Trophoblast cell (in vitro differentiated cells and primary cell): ENCODE measurements at regions not wholly inside any gene's neighbourhood (a gene's known extent, or its start where the extent isn't known, plus 50 kb on each side); places are given as distances from the start of the nearest gene placed in this dataset.

Source experiments
- DNase-seq, 2 donors: peaks; one replicate each; pipeline ENCODE4 v3.0.0-alpha.2; 2016
- H2AFZ ChIP-seq: 2 replicates; pipeline ENCODE4 v1.6.1; 2013; ENCODE audit warnings: low read length, moderate library complexity, mild to moderate bottlenecking; ENCODE audit not compliant: insufficient read depth, poor library complexity
- H2AK5ac ChIP-seq: 2 replicates; pipeline ENCODE4 v1.6.1; 2013; ENCODE audit warnings: mild to moderate bottlenecking, low read length
- H2BK120ac ChIP-seq: 2 replicates; pipeline ENCODE4 v1.6.1; 2013; ENCODE audit warnings: low read length, mild to moderate bottlenecking, moderate library complexity; ENCODE audit not compliant: insufficient read depth, poor library complexity
- H2BK12ac ChIP-seq: 2 replicates; pipeline ENCODE4 v1.6.1; 2013; ENCODE audit warnings: mild to moderate bottlenecking, low read length, moderate library complexity
- H2BK5ac ChIP-seq: 2 replicates; pipeline ENCODE4 v1.6.1; 2013; ENCODE audit warnings: low read length, low read depth, moderate library complexity, mild to moderate bottlenecking; ENCODE audit not compliant: poor library complexity
- H3K14ac ChIP-seq: 2 replicates; pipeline ENCODE4 v1.6.1; 2013; ENCODE audit warnings: mild to moderate bottlenecking, low read length
- H3K18ac ChIP-seq: 2 replicates; pipeline ENCODE4 v1.6.1; 2013; ENCODE audit warnings: mild to moderate bottlenecking, low read length
- H3K23ac ChIP-seq: 2 replicates; pipeline ENCODE4 v1.6.1; 2013; ENCODE audit warnings: low read length
- H3K27ac ChIP-seq: 2 replicates; pipeline ENCODE4 v1.5.1; 2013; ENCODE audit warnings: low read depth, mild to moderate bottlenecking, inconsistent platforms, low read length, moderate library complexity
- H3K27me3 ChIP-seq: 2 replicates; pipeline ENCODE4 v1.6.1; 2013; ENCODE audit warnings: inconsistent platforms, mild to moderate bottlenecking, low read length, moderate library complexity; ENCODE audit not compliant: insufficient read depth
- H3K36me3 ChIP-seq, 2 experiments: 1 replicate in 1 of 2; 2 replicates in 1 of 2; pipeline ENCODE4 v1.6.1; 2013; ENCODE audit warnings: low read length in 2 of 2, mild to moderate bottlenecking in 2 of 2, moderate library complexity in 1 of 2; ENCODE audit not compliant: insufficient read depth in 2 of 2, control insufficient read depth in 1 of 2
- H3K4ac ChIP-seq: 2 replicates; pipeline ENCODE4 v1.6.1; 2013; ENCODE audit warnings: low read depth, mild to moderate bottlenecking, low read length, moderate library complexity
- H3K4me1 ChIP-seq, 2 experiments: 1 replicate in 1 of 2; 2 replicates in 1 of 2; pipeline ENCODE4 v1.6.1; 2013; ENCODE audit warnings: low read length in 2 of 2, mild to moderate bottlenecking in 2 of 2, moderate library complexity in 1 of 2; ENCODE audit not compliant: insufficient read depth in 2 of 2, control insufficient read depth in 1 of 2
- H3K4me2 ChIP-seq: 2 replicates; pipeline ENCODE4 v1.6.1; 2013; ENCODE audit warnings: inconsistent platforms, mild to moderate bottlenecking, low read length, moderate library complexity
- H3K4me3 ChIP-seq: 2 replicates; pipeline ENCODE4 v1.5.1; 2013; ENCODE audit warnings: mild to moderate bottlenecking, low read depth, low read length, inconsistent platforms
- H3K79me1 ChIP-seq: one replicate; pipeline ENCODE4 v1.6.1; 2013; ENCODE audit warnings: low read length
- H3K79me2 ChIP-seq: 2 replicates; pipeline ENCODE4 v1.6.1; 2013; ENCODE audit warnings: low read length, mild to moderate bottlenecking; ENCODE audit not compliant: control insufficient read depth, insufficient read depth, poor library complexity
- H3K9ac ChIP-seq: 2 replicates; pipeline ENCODE4 v1.6.1; 2013; ENCODE audit warnings: mild to moderate bottlenecking, low read length
- H3K9me3 ChIP-seq: 2 replicates; pipeline ENCODE4 v1.6.1; 2013; ENCODE audit warnings: low read depth, mild to moderate bottlenecking, control low read depth, inconsistent platforms, low read length; ENCODE audit not compliant: insufficient read depth
- H4K12ac ChIP-seq: 2 replicates; pipeline ENCODE4 v1.6.1; 2013; ENCODE audit warnings: low read depth, mild to moderate bottlenecking, low read length, moderate library complexity
- H4K8ac ChIP-seq: 2 replicates; pipeline ENCODE4 v1.6.1; 2013; ENCODE audit warnings: low read depth, mild to moderate bottlenecking, low read length, moderate library complexity
- H4K91ac ChIP-seq: one replicate; pipeline ENCODE4 v1.6.1; 2013; ENCODE audit warnings: low read depth, mild to moderate bottlenecking, low read length, moderate library complexity
- WGBS: extraction: QIAGEN DNeasy Blood & Tissue Kit; methylation state at CpG from one replicate; pipeline ENCODE4 v1.1.7; 2013; ENCODE audit warnings: missing lambda C conversion rate; ENCODE audit not compliant: insufficient read length, insufficient coverage; ENCODE audit errors: extremely low coverage; 5-methylcytosine and 5-hydroxymethylcytosine counted together

DNA sequence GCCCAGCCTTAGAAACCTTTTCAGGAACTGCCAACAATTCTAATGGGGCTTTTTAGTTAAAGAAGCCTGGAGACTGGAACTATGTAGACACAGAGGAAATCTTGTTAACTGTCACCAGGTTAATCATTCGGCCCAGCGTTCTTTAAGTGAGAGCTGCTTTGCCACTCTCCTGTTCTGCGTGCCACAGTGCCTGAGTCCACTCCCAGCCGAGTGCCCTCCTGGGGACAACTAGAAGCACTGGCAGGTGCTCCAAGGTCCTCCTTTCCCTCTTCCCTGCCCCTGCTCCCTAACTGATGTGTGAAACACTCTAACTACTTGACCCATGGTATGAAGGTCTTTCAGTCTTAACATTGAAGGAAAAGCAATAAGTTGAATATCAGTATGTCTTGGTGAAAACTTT lies 151.2 kb upstream of the TLL1 start:
- WGBS = no CpG with 5 or more reads among the region's 4 CpGs
- Histone ChIP-seq H4K91ac (no peak overlapping the region), H3K18ac (no peak overlapping the region), H3K14ac (no peak overlapping the region), H3K4ac (no peak overlapping the region), H3K4me3 (no peak overlapping the region), H3K79me1 (no peaks in the 10 kb centered on the region), H4K12ac (no peak overlapping the region), H4K8ac (no peak overlapping the region), H3K9ac (no peak overlapping the region), H2BK5ac (no peak overlapping the region), H3K4me1 (no peaks in the 10 kb centered on the region), H3K27ac (no peak overlapping the region), H2AFZ (no peak overlapping the region), H3K4me2 (no peak overlapping the region), H3K9me3 (no peaks in the 10 kb centered on the region), H3K79me2 (no peaks in the 10 kb centered on the region), H2BK120ac (no peak overlapping the region), H2BK12ac (no peak overlapping the region), H2AK5ac (no peak overlapping the region), H3K23ac (no peak overlapping the region), H3K36me3 (no peaks in the 10 kb centered on the region), H3K27me3 (no peaks in the 10 kb centered on the region)
- DNase-seq = no peak

GRCh38 chr4:165723051-165723795 lies 149.8 kb upstream of the TLL1 start:
- H3K9me3 ChIP-seq = no peaks in the 10 kb centered on the region
- H3K27me3 ChIP-seq = no peaks in the 10 kb centered on the region
- H2AFZ ChIP-seq = no peak overlapping the region
- H2BK12ac ChIP-seq = no peak overlapping the region
- no peak overlapping the region for H3K4me2 ChIP-seq
- H4K12ac ChIP-seq = no peak overlapping the region
- no peaks in the 10 kb centered on the region for H3K4me1 ChIP-seq
- H2AK5ac ChIP-seq = no peak overlapping the region
- H3K18ac ChIP-seq = no peak overlapping the region
- no peak overlapping the region for H3K9ac ChIP-seq
- DNase-seq = no peak
- no peak overlapping the region for H3K4ac ChIP-seq
- no peaks in the 10 kb centered on the region for H3K36me3 ChIP-seq
- no peak overlapping the region for H4K91ac ChIP-seq
- no peak overlapping the region for H2BK120ac ChIP-seq
- no peaks in the 10 kb centered on the region for H3K79me1 ChIP-seq
- no peak overlapping the region for H2BK5ac ChIP-seq
- no peak overlapping the region for H3K4me3 ChIP-seq
- WGBS = no CpG with 5 or more reads among the region's 4 CpGs
- no peak overlapping the region for H3K27ac ChIP-seq
- H4K8ac ChIP-seq = no peak overlapping the region
- no peak overlapping the region for H3K14ac ChIP-seq
- no peaks in the 10 kb centered on the region for H3K79me2 ChIP-seq
- H3K23ac ChIP-seq = no peak overlapping the region

DNA sequence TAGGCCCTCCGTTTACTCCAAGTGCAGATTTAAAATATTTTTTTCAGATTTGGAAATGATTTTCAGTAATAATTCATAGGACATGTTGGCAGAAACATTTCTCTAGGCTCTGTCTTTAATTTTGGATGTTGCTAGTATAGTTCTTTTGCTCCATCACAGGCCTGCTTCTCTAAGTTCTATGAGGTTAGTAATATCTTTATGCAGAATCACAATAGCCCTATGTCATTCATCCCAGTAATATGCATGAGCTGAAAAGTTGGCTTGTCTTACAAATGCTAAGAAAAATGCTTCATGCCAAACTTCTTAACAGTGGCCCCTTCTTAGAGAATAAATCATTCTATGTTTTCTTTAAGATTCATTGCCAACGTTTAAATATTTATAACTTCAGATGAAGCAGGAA lies 148.3 kb upstream of the TLL1 start:
- Histone ChIP-seq H3K27ac (no peak overlapping the region), H3K14ac (no peak overlapping the region), H3K9me3 (no peaks in the 10 kb centered on the region), H3K18ac (no peak overlapping the region), H4K91ac (no peak overlapping the region), H3K4me2 (no peak overlapping the region), H4K12ac (no peak overlapping the region), H2AFZ (no peak overlapping the region), H4K8ac (no peak overlapping the region), H2BK120ac (no peak overlapping the region), H2BK5ac (no peak overlapping the region), H3K79me2 (no peaks in the 10 kb centered on the region), H3K27me3 (no peaks in the 10 kb centered on the region), H3K9ac (no peak overlapping the region), H3K4me3 (no peak overlapping the region), H3K36me3 (no peaks in the 10 kb centered on the region), H3K79me1 (no peaks in the 10 kb centered on the region), H3K4ac (no peak overlapping the region), H3K4me1 (no peaks in the 10 kb centered on the region), H3K23ac (no peak overlapping the region), H2BK12ac (no peak overlapping the region), H2AK5ac (no peak overlapping the region)
- no peak for DNase-seq
- no CpG with 5 or more reads among the region's 2 CpGs for WGBS

GRCh38 chr4:165725352-165725751 lies 147.7 kb upstream of the TLL1 start:
- no peak overlapping the region for H2AK5ac ChIP-seq
- H3K4ac ChIP-seq = no peak overlapping the region
- WGBS = no CpG with 5 or more reads among the region's 1 CpG

More at GRCh38 chr4:165725352-165725751, 147.7 kb upstream of the TLL1 start:
- H3K9ac ChIP-seq = no peak overlapping the region
- DNase-seq = no peak
- H4K12ac ChIP-seq = no peak overlapping the region
- H3K4me2 ChIP-seq = no peak overlapping the region
- H3K14ac ChIP-seq = no peak overlapping the region
- H2BK120ac ChIP-seq = no peak overlapping the region
- no peaks in the 10 kb centered on the region for H3K36me3 ChIP-seq
- no peak overlapping the region for H2AFZ ChIP-seq
- no peak overlapping the region for H3K27ac ChIP-seq
- no peaks in the 10 kb centered on the region for H3K79me2 ChIP-seq
- no peak overlapping the region for H2BK12ac ChIP-seq
- no peak overlapping the region for H2BK5ac ChIP-seq
- no peaks in the 10 kb centered on the region for H3K79me1 ChIP-seq
- H3K27me3 ChIP-seq = no peaks in the 10 kb centered on the region
- H3K4me1 ChIP-seq = no peaks in the 10 kb centered on the region
- no peak overlapping the region for H3K4me3 ChIP-seq
- no peak overlapping the region for H3K18ac ChIP-seq
- no peak overlapping the region for H4K8ac ChIP-seq
- no peak overlapping the region for H4K91ac ChIP-seq
- no peak overlapping the region for H3K23ac ChIP-seq
- no peaks in the 10 kb centered on the region for H3K9me3 ChIP-seq
